HL-60 (cell line): ENCODE measurements at regions not wholly inside any gene's neighbourhood (a gene's known extent, or its start where the extent isn't known, plus 50 kb on each side); places are given as distances from the start of the nearest gene placed in this dataset.

ENCODE experiments used
- DNase-seq, 2 experiments: peaks; one replicate each; pipeline ENCODE4 v3.0.0-alpha.2; 2010 to 2020; ENCODE audit warnings: low read depth in 1 of 2, low spot score in 1 of 2
- H3K27ac ChIP-seq: fragments of 250-450 bp; sonication (Bioruptor Pico); replicated peaks from 2 replicates; pipeline ENCODE4 v1.5.1; 2020; ENCODE audit warnings: mild to moderate bottlenecking, moderate library complexity
- H3K27me3 ChIP-seq: fragments of 250-450 bp; sonication (Bioruptor Pico); 2 replicates; pipeline ENCODE4 v1.5.1; 2021; ENCODE audit warnings: mild to moderate bottlenecking, moderate library complexity; ENCODE audit not compliant: insufficient read depth, poor library complexity, severe bottlenecking
- H3K4me3 ChIP-seq: replicated peaks from 2 replicates; pipeline ENCODE4 v1.5.1; 2011; ENCODE audit warnings: mild to moderate bottlenecking, control low read depth, low read length; ENCODE audit not compliant: insufficient read depth
- GABPA ChIP-seq: IDR thresholded peaks from 2 replicates; pipeline ENCODE4 v1.6.1; 2012; ENCODE audit warnings: low read depth
- POLR2AphosphoS5 ChIP-seq: IDR thresholded peaks from 2 replicates; pipeline ENCODE4 v1.6.1; 2012; ENCODE audit warnings: low read depth
- REST ChIP-seq: IDR thresholded peaks from 2 replicates; pipeline ENCODE4 v1.6.1; 2012; ENCODE audit warnings: low read depth; ENCODE audit not compliant: insufficient replicate concordance
- SPI1 ChIP-seq: IDR thresholded peaks from 2 replicates; pipeline ENCODE4 v1.6.1; 2012; ENCODE audit warnings: low read depth, mild to moderate bottlenecking, borderline replicate concordance
- TF ChIP-seq, protein P1 (sequence below): IDR thresholded peaks from one replicate; pipeline ENCODE4 v1.5.1; 2011; ENCODE audit warnings: low read length, control low read depth, inconsistent platforms; ENCODE audit not compliant: insufficient read depth

DNA sequence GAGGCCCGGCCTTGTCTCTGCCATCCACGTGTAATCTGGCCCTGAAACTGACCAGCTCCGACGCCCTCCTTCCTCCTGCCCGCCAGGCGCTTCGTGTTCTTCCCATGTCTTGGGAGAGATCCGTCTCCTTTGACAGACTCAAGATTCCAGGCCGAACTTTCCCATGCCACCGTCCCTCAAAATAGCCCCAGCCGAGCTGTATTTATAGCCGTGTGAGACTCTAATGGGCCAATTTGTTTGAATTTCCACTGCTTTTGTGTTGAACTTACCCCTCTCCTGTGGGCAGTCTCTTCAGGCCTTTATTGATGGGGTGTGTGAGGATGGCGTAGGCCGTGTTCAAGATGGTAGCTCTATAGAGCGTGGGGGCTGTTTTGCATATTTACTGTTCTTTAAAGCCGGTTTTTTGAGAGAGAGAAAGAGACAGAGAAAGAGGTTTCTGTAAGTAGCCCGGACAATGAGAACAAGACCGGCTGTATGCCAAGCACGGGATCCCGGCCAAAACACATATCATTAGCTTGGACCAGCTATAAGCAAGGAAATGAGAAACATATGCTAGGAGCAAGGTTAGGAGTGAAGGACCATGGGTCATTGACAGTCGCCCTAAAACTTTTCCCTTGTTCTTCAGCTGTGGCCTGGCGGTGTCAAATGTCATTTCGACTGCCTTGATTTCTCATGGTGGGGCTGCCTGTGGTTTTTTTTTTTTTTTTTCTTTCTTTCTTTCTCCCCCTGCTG is 124.5 kb upstream of the ZFHX3 start:
- H3K27me3 ChIP-seq = no peaks in the 10 kb centered on the region
- no peak for DNase-seq
- H3K27ac ChIP-seq = no peak overlapping the region
- H3K4me3 ChIP-seq = no peak overlapping the region
- TF ChIP-seq GABPA (no peak), SPI1 (no peak), POLR2AphosphoS5 (no peak), REST (no peak)
- TF ChIP-seq, protein P1, sequence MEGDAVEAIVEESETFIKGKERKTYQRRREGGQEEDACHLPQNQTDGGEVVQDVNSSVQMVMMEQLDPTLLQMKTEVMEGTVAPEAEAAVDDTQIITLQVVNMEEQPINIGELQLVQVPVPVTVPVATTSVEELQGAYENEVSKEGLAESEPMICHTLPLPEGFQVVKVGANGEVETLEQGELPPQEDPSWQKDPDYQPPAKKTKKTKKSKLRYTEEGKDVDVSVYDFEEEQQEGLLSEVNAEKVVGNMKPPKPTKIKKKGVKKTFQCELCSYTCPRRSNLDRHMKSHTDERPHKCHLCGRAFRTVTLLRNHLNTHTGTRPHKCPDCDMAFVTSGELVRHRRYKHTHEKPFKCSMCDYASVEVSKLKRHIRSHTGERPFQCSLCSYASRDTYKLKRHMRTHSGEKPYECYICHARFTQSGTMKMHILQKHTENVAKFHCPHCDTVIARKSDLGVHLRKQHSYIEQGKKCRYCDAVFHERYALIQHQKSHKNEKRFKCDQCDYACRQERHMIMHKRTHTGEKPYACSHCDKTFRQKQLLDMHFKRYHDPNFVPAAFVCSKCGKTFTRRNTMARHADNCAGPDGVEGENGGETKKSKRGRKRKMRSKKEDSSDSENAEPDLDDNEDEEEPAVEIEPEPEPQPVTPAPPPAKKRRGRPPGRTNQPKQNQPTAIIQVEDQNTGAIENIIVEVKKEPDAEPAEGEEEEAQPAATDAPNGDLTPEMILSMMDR = no peak

DNA sequence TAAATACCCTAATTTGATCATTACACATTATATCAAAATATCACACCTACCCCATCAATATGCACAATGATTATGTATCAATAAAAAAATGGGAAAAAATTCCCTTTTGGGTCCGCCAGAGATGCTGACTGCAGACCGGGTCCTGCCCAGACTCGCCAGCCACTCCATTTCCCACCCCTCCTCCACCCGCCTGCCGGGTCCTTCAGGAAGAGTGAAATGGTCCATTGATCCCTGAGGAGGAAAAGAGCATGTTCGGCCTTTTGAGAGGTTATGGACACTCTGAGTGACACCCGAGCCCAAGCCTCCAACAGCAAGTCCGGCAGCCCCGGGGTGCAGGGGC is 123.9 kb upstream of the ZFHX3 start:
- TF ChIP-seq POLR2AphosphoS5 (no peak), GABPA (no peak), SPI1 (no peak), REST (no peak)
- TF ChIP-seq, protein P1 = no peak
- Histone ChIP-seq H3K4me3 (no peak overlapping the region), H3K27ac (no peak overlapping the region), H3K27me3 (no peaks in the 10 kb centered on the region)
- no peak for DNase-seq

- H3K4me3 ChIP-seq = no peak overlapping the region
- H3K27me3 ChIP-seq = no peaks in the 10 kb centered on the region
- no peak for DNase-seq
- no peak for TF ChIP-seq SPI1
- no peak for TF ChIP-seq POLR2AphosphoS5
- TF ChIP-seq, protein P1 = no peak
- no peak for TF ChIP-seq REST
- TF ChIP-seq GABPA = no peak
- H3K27ac ChIP-seq = no peak overlapping the region
Observed at GRCh38 chr16:73171380-73171779, 123.5 kb upstream of the ZFHX3 start.
